Neural progenitor cell (in vitro differentiated cells): ENCODE measurements at regions not wholly inside any gene's neighbourhood (a gene's known extent, or its start where the extent isn't known, plus 50 kb on each side); places are given as distances from the start of the nearest gene placed in this dataset.

Experiments used
- DNase-seq: peaks from one replicate; pipeline ENCODE4 v3.0.0-alpha.2; 2016; ENCODE audit warnings: low spot score
- H2AFZ ChIP-seq: fragments of 200-600 bp; sonication (generic); replicated peaks from 2 replicates; pipeline ENCODE4 v1.6.1; 2016; ENCODE audit warnings: antibody characterized with exemption
- H3F3A ChIP-seq: fragments of 200-600 bp; sonication (generic); 2 replicates; pipeline ENCODE4 v1.6.1; 2016; ENCODE audit warnings: antibody characterized with exemption, low read depth
- H3K27ac ChIP-seq: fragments of 200-600 bp; sonication (generic); 2 replicates; pipeline ENCODE4 v1.5.1; 2016; ENCODE audit warnings: mild to moderate bottlenecking
- H3K27me3 ChIP-seq: fragments of 200-600 bp; sonication (generic); 2 replicates; pipeline ENCODE4 v1.6.1; 2016; ENCODE audit warnings: mild to moderate bottlenecking, moderate library complexity
- H3K36me3 ChIP-seq: fragments of 200-600 bp; sonication (generic); 2 replicates; pipeline ENCODE4 v1.5.1; 2016
- H3K4me1 ChIP-seq: fragments of 200-600 bp; sonication (generic); 2 replicates; pipeline ENCODE4 v1.6.1; 2016; ENCODE audit warnings: mixed run types
- H3K4me2 ChIP-seq: fragments of 200-600 bp; sonication (generic); 2 replicates; pipeline ENCODE4 v1.6.1; 2016
- H3K4me3 ChIP-seq: fragments of 200-600 bp; sonication (generic); 2 replicates; pipeline ENCODE4 v1.5.1; 2016
- H3K79me2 ChIP-seq: fragments of 200-600 bp; sonication (generic); 2 replicates; pipeline ENCODE4 v1.6.1; 2016; ENCODE audit warnings: low read depth
- H3K9ac ChIP-seq: fragments of 200-600 bp; sonication (generic); 2 replicates; pipeline ENCODE4 v1.6.1; 2016
- H3K9me3 ChIP-seq: fragments of 200-600 bp; sonication (generic); 2 replicates; pipeline ENCODE4 v1.5.1; 2016; ENCODE audit warnings: low read depth
- H4K20me1 ChIP-seq: fragments of 200-600 bp; sonication (generic); 2 replicates; pipeline ENCODE4 v1.6.1; 2016; ENCODE audit warnings: low read depth
- H3K27ac Mint-ChIP-seq: 3 replicates; pipeline ENCODE4 v1.8.0; 2021; ENCODE audit warnings: mixed read lengths
- H3K27me3 Mint-ChIP-seq: 2 replicates; pipeline ENCODE4 v1.8.0; 2022; ENCODE audit warnings: low read depth, mild to moderate bottlenecking, inconsistent platforms, moderate library complexity, mixed read lengths; ENCODE audit not compliant: insufficient read depth
- H3K36me3 Mint-ChIP-seq: 3 replicates; pipeline ENCODE4 v1.8.0; 2021; ENCODE audit warnings: mixed read lengths
- H3K4me1 Mint-ChIP-seq: 3 replicates; pipeline ENCODE4 v1.8.0; 2021; ENCODE audit warnings: mixed read lengths
- H3K4me3 Mint-ChIP-seq: 3 replicates; pipeline ENCODE4 v1.8.0; 2021; ENCODE audit warnings: mild to moderate bottlenecking, moderate library complexity, mixed read lengths
- H3K9me3 Mint-ChIP-seq: 3 replicates; pipeline ENCODE4 v1.8.0; 2020; ENCODE audit warnings: mixed read lengths
- EZH2 ChIP-seq: fragments of 200-600 bp; sonication (generic); IDR thresholded peaks from 2 replicates; pipeline ENCODE4 v1.6.1; 2017; ENCODE audit warnings: antibody characterized with exemption, mild to moderate bottlenecking, moderate library complexity
- EZH2phosphoT487 ChIP-seq: fragments of 200-600 bp; sonication (generic); IDR thresholded peaks from 2 replicates; pipeline ENCODE4 v1.6.1; 2017; ENCODE audit warnings: antibody characterized with exemption
- TF ChIP-seq, protein P1 (sequence below): fragments of 200-600 bp; sonication (generic); IDR thresholded peaks from 2 replicates; pipeline ENCODE4 v1.5.1; 2017; ENCODE audit warnings: antibody characterized with exemption, mild to moderate bottlenecking

DNA sequence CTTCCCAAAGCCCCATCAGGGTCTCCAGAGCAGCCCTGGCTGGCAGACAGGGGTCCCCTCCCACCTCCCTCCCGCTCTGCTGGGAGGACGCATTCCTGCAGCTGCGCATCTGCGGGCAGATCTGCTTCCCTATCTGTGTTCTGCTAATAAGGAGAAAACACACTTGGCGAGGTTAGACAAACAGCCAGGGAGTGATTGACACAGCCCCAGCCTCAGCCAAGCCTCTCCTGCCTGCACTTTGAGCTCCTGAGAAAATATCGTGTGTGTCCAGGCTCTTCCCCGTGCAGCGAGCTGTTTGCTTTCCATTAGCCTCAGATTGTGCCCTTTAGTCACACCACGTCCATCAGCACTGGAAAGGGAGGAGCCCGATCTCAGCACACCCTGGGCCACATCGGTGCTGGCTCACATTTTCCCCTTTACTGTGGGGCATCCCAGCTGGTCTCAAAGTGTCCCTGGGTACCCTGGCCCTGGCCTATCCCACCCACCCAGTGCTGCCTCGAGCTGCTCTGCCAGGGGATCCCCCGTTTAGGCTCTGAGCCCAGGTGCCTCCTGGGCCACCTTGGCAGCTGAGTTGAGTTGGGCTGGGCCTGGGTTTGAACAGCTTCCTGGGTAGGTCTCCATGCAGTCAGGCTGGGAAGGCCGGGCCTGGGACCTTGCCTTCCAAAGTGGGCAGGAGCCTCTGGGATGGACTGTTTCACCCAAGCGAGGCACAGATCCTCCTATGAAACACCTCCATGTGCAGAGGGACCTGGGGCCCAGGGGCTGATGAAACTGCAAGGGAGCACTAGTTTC lies 61.1 kb downstream of the BARX1 start:
- no peaks in the 10 kb centered on the region for H3K36me3 Mint-ChIP-seq
- no peak overlapping the region for H3K27ac Mint-ChIP-seq
- no peaks in the 10 kb centered on the region for H3K4me1 ChIP-seq
- H3F3A ChIP-seq = no peaks in the 10 kb centered on the region
- TF ChIP-seq, protein P1, sequence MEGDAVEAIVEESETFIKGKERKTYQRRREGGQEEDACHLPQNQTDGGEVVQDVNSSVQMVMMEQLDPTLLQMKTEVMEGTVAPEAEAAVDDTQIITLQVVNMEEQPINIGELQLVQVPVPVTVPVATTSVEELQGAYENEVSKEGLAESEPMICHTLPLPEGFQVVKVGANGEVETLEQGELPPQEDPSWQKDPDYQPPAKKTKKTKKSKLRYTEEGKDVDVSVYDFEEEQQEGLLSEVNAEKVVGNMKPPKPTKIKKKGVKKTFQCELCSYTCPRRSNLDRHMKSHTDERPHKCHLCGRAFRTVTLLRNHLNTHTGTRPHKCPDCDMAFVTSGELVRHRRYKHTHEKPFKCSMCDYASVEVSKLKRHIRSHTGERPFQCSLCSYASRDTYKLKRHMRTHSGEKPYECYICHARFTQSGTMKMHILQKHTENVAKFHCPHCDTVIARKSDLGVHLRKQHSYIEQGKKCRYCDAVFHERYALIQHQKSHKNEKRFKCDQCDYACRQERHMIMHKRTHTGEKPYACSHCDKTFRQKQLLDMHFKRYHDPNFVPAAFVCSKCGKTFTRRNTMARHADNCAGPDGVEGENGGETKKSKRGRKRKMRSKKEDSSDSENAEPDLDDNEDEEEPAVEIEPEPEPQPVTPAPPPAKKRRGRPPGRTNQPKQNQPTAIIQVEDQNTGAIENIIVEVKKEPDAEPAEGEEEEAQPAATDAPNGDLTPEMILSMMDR = no peak
- TF ChIP-seq EZH2 = no peak
- TF ChIP-seq EZH2phosphoT487 = no peak
- DNase-seq = no peak
- H3K4me3 ChIP-seq = no peak overlapping the region
- H3K4me3 Mint-ChIP-seq = no peak overlapping the region
- no peaks in the 10 kb centered on the region for H3K27me3 ChIP-seq
- H3K27me3 Mint-ChIP-seq = peaks cover 9% of the 10 kb centered on the region
- H4K20me1 ChIP-seq = no peaks in the 10 kb centered on the region
- H3K36me3 ChIP-seq = no peaks in the 10 kb centered on the region
- H3K79me2 ChIP-seq = no peaks in the 10 kb centered on the region
- H3K27ac ChIP-seq = no peak overlapping the region
- no peak overlapping the region for H3K9ac ChIP-seq
- H3K9me3 Mint-ChIP-seq = peaks cover 14% of the 10 kb centered on the region
- H3K4me1 Mint-ChIP-seq = no peaks in the 10 kb centered on the region
- H3K9me3 ChIP-seq = no peaks in the 10 kb centered on the region
- H2AFZ ChIP-seq = no peak overlapping the region
- H3K4me2 ChIP-seq = no peak overlapping the region

DNA sequence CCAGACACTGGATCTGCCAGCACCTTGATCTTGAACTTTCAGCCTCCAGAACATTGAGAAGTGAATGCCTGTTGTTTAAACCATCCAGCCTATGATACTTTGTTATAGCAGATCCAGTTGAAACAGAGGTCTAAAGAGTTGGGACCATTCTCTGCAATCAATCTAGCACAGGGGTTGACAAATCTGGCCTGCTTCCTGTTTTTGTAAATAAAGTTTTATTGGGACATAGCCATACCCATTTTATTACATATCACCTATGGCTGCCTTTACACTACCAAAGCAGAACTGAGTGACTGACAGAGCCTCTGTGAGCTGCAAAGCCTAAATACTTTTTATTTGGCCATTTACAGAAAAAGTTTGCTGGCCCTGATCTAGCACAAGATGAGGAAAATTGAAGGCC lies 62.0 kb downstream of the BARX1 start:
- no peak overlapping the region for H3K4me3 Mint-ChIP-seq
- Histone ChIP-seq H3K79me2 (no peaks in the 10 kb centered on the region), H3K4me1 (no peaks in the 10 kb centered on the region), H3K27me3 (no peaks in the 10 kb centered on the region), H3F3A (no peaks in the 10 kb centered on the region), H3K9ac (no peak overlapping the region), H3K36me3 (no peaks in the 10 kb centered on the region), H3K4me2 (no peak overlapping the region), H3K9me3 (no peaks in the 10 kb centered on the region), H4K20me1 (no peaks in the 10 kb centered on the region), H3K27ac (no peak overlapping the region), H2AFZ (no peak overlapping the region), H3K4me3 (no peak overlapping the region)
- H3K4me1 Mint-ChIP-seq = no peaks in the 10 kb centered on the region
- no peak overlapping the region for H3K27ac Mint-ChIP-seq
- no peaks in the 10 kb centered on the region for H3K36me3 Mint-ChIP-seq
- H3K9me3 Mint-ChIP-seq = peaks cover 14% of the 10 kb centered on the region
- H3K27me3 Mint-ChIP-seq = peaks cover 9% of the 10 kb centered on the region
- TF ChIP-seq EZH2 = no peak
- no peak for DNase-seq

DNA sequence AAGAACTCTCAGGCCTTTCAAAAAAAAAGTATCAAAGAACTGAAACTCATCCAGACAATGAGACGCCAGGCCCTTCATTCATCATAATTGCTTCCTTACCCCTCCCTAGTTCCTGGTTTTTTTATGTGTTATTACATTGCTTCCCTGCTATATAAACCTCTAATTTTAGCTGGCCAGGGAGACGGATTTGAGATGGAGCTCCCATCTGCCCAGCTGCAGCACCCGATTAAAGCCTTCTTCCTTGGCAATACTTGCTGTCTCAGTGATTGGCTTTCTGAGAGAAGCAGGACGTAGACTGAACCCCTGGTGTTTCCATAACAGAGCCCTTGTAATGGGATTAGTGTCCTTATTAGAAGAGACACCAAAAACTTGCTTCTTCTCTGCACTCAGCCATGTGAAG lies 62.4 kb downstream of the BARX1 start:
- DNase-seq = no peak
- Histone ChIP-seq H3K9ac (no peak overlapping the region), H3K4me3 (no peak overlapping the region), H3K79me2 (no peaks in the 10 kb centered on the region), H3K9me3 (no peaks in the 10 kb centered on the region), H3K4me1 (no peaks in the 10 kb centered on the region), H3K36me3 (no peaks in the 10 kb centered on the region), H2AFZ (no peak overlapping the region), H3K27ac (no peak overlapping the region), H4K20me1 (no peaks in the 10 kb centered on the region), H3F3A (no peaks in the 10 kb centered on the region), H3K4me2 (no peak overlapping the region), H3K27me3 (no peaks in the 10 kb centered on the region)
- Mint-ChIP-seq H3K27ac (no peak overlapping the region), H3K27me3 (peaks cover 9% of the 10 kb centered on the region), H3K9me3 (peaks cover 14% of the 10 kb centered on the region), H3K36me3 (no peaks in the 10 kb centered on the region), H3K4me1 (no peaks in the 10 kb centered on the region), H3K4me3 (no peak overlapping the region)
- no peak for TF ChIP-seq EZH2phosphoT487
- TF ChIP-seq, protein P1 = no peak
- no peak for TF ChIP-seq EZH2

DNA sequence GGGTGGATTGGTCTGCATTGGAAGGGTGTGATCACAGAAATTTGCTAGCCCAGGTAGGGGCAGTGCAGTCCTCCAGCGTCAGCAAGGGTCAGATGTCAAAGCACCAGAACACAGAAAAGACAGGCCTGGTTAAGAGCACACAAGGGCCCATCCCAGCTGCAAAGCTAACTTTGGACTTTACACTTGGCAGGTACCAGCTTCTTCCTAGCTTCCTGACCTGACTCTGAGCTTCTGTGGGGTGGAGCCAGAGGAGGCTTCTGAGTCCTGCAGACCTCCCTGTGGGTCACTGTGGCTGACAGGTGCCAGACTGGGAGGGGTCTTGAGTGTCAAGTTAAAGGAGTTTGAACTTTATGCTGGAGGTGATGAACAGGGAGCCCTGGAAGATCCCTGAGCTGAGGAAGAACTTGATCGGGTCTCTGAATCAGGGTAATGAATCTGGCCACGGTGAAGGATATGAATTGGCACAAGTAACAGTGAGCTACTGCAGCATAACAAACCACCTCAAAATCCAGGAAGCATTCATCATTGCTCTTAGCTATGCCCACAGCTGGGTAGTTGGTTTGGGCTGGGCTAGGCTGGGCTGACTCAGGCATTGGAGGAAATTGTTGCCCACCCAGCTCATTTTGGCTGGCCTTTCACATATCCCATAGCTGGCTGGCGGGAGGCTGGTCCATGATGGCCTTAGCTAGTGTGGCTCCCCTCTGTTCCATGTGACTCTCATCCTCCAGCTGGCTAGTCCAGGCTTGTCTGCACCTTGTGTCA lies 63.4 kb downstream of the BARX1 start:
- no peaks in the 10 kb centered on the region for H4K20me1 ChIP-seq

More for the DNA sequence above, 63.4 kb downstream of the BARX1 start:
- Mint-ChIP-seq H3K4me3 (no peak overlapping the region), H3K4me1 (no peaks in the 10 kb centered on the region), H3K36me3 (no peaks in the 10 kb centered on the region), H3K9me3 (peaks cover 14% of the 10 kb centered on the region), H3K27ac (no peak overlapping the region), H3K27me3 (peaks cover 9% of the 10 kb centered on the region)
- Histone ChIP-seq H3K9ac (no peak overlapping the region), H3K9me3 (no peaks in the 10 kb centered on the region), H3K27me3 (no peaks in the 10 kb centered on the region), H3K79me2 (no peaks in the 10 kb centered on the region), H3K4me2 (no peak overlapping the region), H3K4me3 (no peak overlapping the region), H3F3A (no peaks in the 10 kb centered on the region), H2AFZ (no peak overlapping the region), H3K27ac (no peak overlapping the region), H3K4me1 (no peaks in the 10 kb centered on the region), H3K36me3 (no peaks in the 10 kb centered on the region)
- no peak for TF ChIP-seq EZH2
- no peak for TF ChIP-seq EZH2phosphoT487
- TF ChIP-seq, protein P1 = no peak
- no peak for DNase-seq
